ENCODE measurements at regions not wholly inside any gene's neighbourhood (a gene's known extent, or its start where the extent isn't known, plus 50 kb on each side); places are given as distances from the start of the nearest gene placed in this dataset.

- H3K36me3 ChIP-seq (ENCODE audit: control insufficient read depth in 1 of 2, insufficient read depth in 2 of 2, low read length in 2 of 2) = no peaks in the 10 kb centered on the region
- no peak overlapping the region for H3K4me3 ChIP-seq (ENCODE audit: low read depth in 1 of 2, low read length in 2 of 2)
- H3K27me3 ChIP-seq (ENCODE audit: control insufficient read depth in 1 of 2, insufficient read depth in 2 of 2, low read length in 2 of 2) = no peaks in the 10 kb centered on the region
- no peaks in the 10 kb centered on the region for H3K9me3 ChIP-seq (ENCODE audit: control insufficient read depth in 1 of 2, low read length in 2 of 2)
- H3K9ac ChIP-seq (ENCODE audit: low read depth in 1 of 2, low read length in 2 of 2) = no peak overlapping the region
- no peak overlapping the region for H3K27ac ChIP-seq (ENCODE audit: low read depth, low read length)
- no peaks in the 10 kb centered on the region for H3K4me1 ChIP-seq (ENCODE audit: control insufficient read depth in 1 of 2, insufficient read depth in 2 of 2, low read length in 2 of 2)
These were observed 65.9 kb upstream of the RAB11FIP2 start for GRCh38 chr10:118112543-118113125.

GRCh38 chr10:118110750-118111149, 64.0 kb upstream of the RAB11FIP2 start:
- no peaks in the 10 kb centered on the region for H3K9me3 ChIP-seq (ENCODE audit: control insufficient read depth in 1 of 2, low read length in 2 of 2)
- no peaks in the 10 kb centered on the region for H3K4me1 ChIP-seq (ENCODE audit: control insufficient read depth in 1 of 2, insufficient read depth in 2 of 2, low read length in 2 of 2)
- H3K36me3 ChIP-seq (ENCODE audit: control insufficient read depth in 1 of 2, insufficient read depth in 2 of 2, low read length in 2 of 2) = no peaks in the 10 kb centered on the region
- H3K27ac ChIP-seq (ENCODE audit: low read depth, low read length) = no peak overlapping the region
- H3K27me3 ChIP-seq (ENCODE audit: control insufficient read depth in 1 of 2, insufficient read depth in 2 of 2, low read length in 2 of 2) = no peaks in the 10 kb centered on the region
- H3K4me3 ChIP-seq (ENCODE audit: low read depth in 1 of 2, low read length in 2 of 2) = no peak overlapping the region
- H3K9ac ChIP-seq (ENCODE audit: low read depth in 1 of 2, low read length in 2 of 2) = no peak overlapping the region

- H3K27ac ChIP-seq (ENCODE audit: low read depth, low read length) = no peak overlapping the region
- H3K4me3 ChIP-seq (ENCODE audit: low read depth in 1 of 2, low read length in 2 of 2) = no peak overlapping the region
- no peaks in the 10 kb centered on the region for H3K27me3 ChIP-seq (ENCODE audit: control insufficient read depth in 1 of 2, insufficient read depth in 2 of 2, low read length in 2 of 2)
- H3K36me3 ChIP-seq (ENCODE audit: control insufficient read depth in 1 of 2, insufficient read depth in 2 of 2, low read length in 2 of 2) = no peaks in the 10 kb centered on the region
- H3K9me3 ChIP-seq (ENCODE audit: control insufficient read depth in 1 of 2, low read length in 2 of 2) = no peaks in the 10 kb centered on the region
- no peaks in the 10 kb centered on the region for H3K4me1 ChIP-seq (ENCODE audit: control insufficient read depth in 1 of 2, insufficient read depth in 2 of 2, low read length in 2 of 2)
- H3K9ac ChIP-seq (ENCODE audit: low read depth in 1 of 2, low read length in 2 of 2) = no peak overlapping the region
These were observed 61.7 kb upstream of the RAB11FIP2 start for GRCh38 chr10:118108194-118109026.

- Histone ChIP-seq H3K4me1 (ENCODE audit: control insufficient read depth in 1 of 2, insufficient read depth in 2 of 2, low read length in 2 of 2) (no peaks in the 10 kb centered on the region), H3K4me3 (ENCODE audit: low read depth in 1 of 2, low read length in 2 of 2) (no peak overlapping the region), H3K9me3 (ENCODE audit: control insufficient read depth in 1 of 2, low read length in 2 of 2) (no peaks in the 10 kb centered on the region), H3K27ac (ENCODE audit: low read depth, low read length) (no peak overlapping the region), H3K36me3 (ENCODE audit: control insufficient read depth in 1 of 2, insufficient read depth in 2 of 2, low read length in 2 of 2) (no peaks in the 10 kb centered on the region), H3K9ac (ENCODE audit: low read depth in 1 of 2, low read length in 2 of 2) (no peak overlapping the region), H3K27me3 (ENCODE audit: control insufficient read depth in 1 of 2, insufficient read depth in 2 of 2, low read length in 2 of 2) (no peaks in the 10 kb centered on the region)
These were observed 60.8 kb upstream of the RAB11FIP2 start for GRCh38 chr10:118107541-118107940.

GRCh38 chr10:118107040-118107439, 60.3 kb upstream of the RAB11FIP2 start:
- H3K27me3 ChIP-seq (ENCODE audit: control insufficient read depth in 1 of 2, insufficient read depth in 2 of 2, low read length in 2 of 2) = no peaks in the 10 kb centered on the region
- H3K36me3 ChIP-seq (ENCODE audit: control insufficient read depth in 1 of 2, insufficient read depth in 2 of 2, low read length in 2 of 2) = no peaks in the 10 kb centered on the region
- no peaks in the 10 kb centered on the region for H3K9me3 ChIP-seq (ENCODE audit: control insufficient read depth in 1 of 2, low read length in 2 of 2)
- H3K4me3 ChIP-seq (ENCODE audit: low read depth in 1 of 2, low read length in 2 of 2) = no peak overlapping the region
- H3K9ac ChIP-seq (ENCODE audit: low read depth in 1 of 2, low read length in 2 of 2) = no peak overlapping the region
- no peaks in the 10 kb centered on the region for H3K4me1 ChIP-seq (ENCODE audit: control insufficient read depth in 1 of 2, insufficient read depth in 2 of 2, low read length in 2 of 2)
- H3K27ac ChIP-seq (ENCODE audit: low read depth, low read length) = no peak overlapping the region

GRCh38 chr10:118106426-118106825, 59.7 kb upstream of the RAB11FIP2 start:
- H3K27me3 ChIP-seq (ENCODE audit: control insufficient read depth in 1 of 2, insufficient read depth in 2 of 2, low read length in 2 of 2) = no peaks in the 10 kb centered on the region
- H3K4me1 ChIP-seq (ENCODE audit: control insufficient read depth in 1 of 2, insufficient read depth in 2 of 2, low read length in 2 of 2) = no peaks in the 10 kb centered on the region
- H3K27ac ChIP-seq (ENCODE audit: low read depth, low read length) = no peak overlapping the region
- H3K9ac ChIP-seq (ENCODE audit: low read depth in 1 of 2, low read length in 2 of 2) = no peak overlapping the region
- no peaks in the 10 kb centered on the region for H3K9me3 ChIP-seq (ENCODE audit: control insufficient read depth in 1 of 2, low read length in 2 of 2)
- H3K4me3 ChIP-seq (ENCODE audit: low read depth in 1 of 2, low read length in 2 of 2) = no peak overlapping the region
- H3K36me3 ChIP-seq (ENCODE audit: control insufficient read depth in 1 of 2, insufficient read depth in 2 of 2, low read length in 2 of 2) = no peaks in the 10 kb centered on the region

- Histone ChIP-seq H3K9me3 (ENCODE audit: control insufficient read depth in 1 of 2, low read length in 2 of 2) (no peaks in the 10 kb centered on the region), H3K4me1 (ENCODE audit: control insufficient read depth in 1 of 2, insufficient read depth in 2 of 2, low read length in 2 of 2) (no peaks in the 10 kb centered on the region), H3K36me3 (ENCODE audit: control insufficient read depth in 1 of 2, insufficient read depth in 2 of 2, low read length in 2 of 2) (no peaks in the 10 kb centered on the region), H3K9ac (ENCODE audit: low read depth in 1 of 2, low read length in 2 of 2) (no peak overlapping the region), H3K4me3 (ENCODE audit: low read depth in 1 of 2, low read length in 2 of 2) (no peak overlapping the region), H3K27ac (ENCODE audit: low read depth, low read length) (no peak overlapping the region), H3K27me3 (ENCODE audit: control insufficient read depth in 1 of 2, insufficient read depth in 2 of 2, low read length in 2 of 2) (no peaks in the 10 kb centered on the region)
These were observed 55.4 kb upstream of the RAB11FIP2 start for GRCh38 chr10:118102121-118102520.

- no peak overlapping the region for H3K27ac ChIP-seq (ENCODE audit: low read depth, low read length)
- no peaks in the 10 kb centered on the region for H3K4me1 ChIP-seq (ENCODE audit: control insufficient read depth in 1 of 2, insufficient read depth in 2 of 2, low read length in 2 of 2)
- no peaks in the 10 kb centered on the region for H3K9me3 ChIP-seq (ENCODE audit: control insufficient read depth in 1 of 2, low read length in 2 of 2)
- no peaks in the 10 kb centered on the region for H3K27me3 ChIP-seq (ENCODE audit: control insufficient read depth in 1 of 2, insufficient read depth in 2 of 2, low read length in 2 of 2)
- H3K9ac ChIP-seq (ENCODE audit: low read depth in 1 of 2, low read length in 2 of 2) = no peak overlapping the region
- no peak overlapping the region for H3K4me3 ChIP-seq (ENCODE audit: low read depth in 1 of 2, low read length in 2 of 2)
- H3K36me3 ChIP-seq (ENCODE audit: control insufficient read depth in 1 of 2, insufficient read depth in 2 of 2, low read length in 2 of 2) = no peaks in the 10 kb centered on the region
These were observed 54.8 kb upstream of the RAB11FIP2 start for GRCh38 chr10:118101501-118101900.

Measured in duodenal mucosa (tissue), 2 donors.